WTC11 (cell line): ENCODE measurements at regions not wholly inside any gene's neighbourhood (a gene's known extent, or its start where the extent isn't known, plus 50 kb on each side); places are given as distances from the start of the nearest gene placed in this dataset.

Source experiments
- ATAC-seq: fragments of 200-7000 bp; cut with Tn5 transposase; 2 replicates; pipeline ENCODE4 v1.10.0; 2021; ENCODE audit warnings: mild to moderate bottlenecking, moderate library complexity
- CTCF ChIA-PET: fragments of 300-600 bp; sonication (Branson Sonifier 250); formaldehyde crosslinking; loops from one replicate; lab custom pipeline; 2021; ENCODE audit warnings: antibody characterized with exemption; lab: Charles Lee
- POLR2A ChIA-PET: fragments of 350-600 bp; sonication (Branson Sonifier 250); formaldehyde crosslinking; loops from one replicate; lab custom pipeline; 2021; ENCODE audit warnings: antibody characterized with exemption; lab: Charles Lee
- DNase-seq: peaks from one replicate; pipeline ENCODE4 v3.0.0; 2021; ENCODE audit warnings: low spot score
- H3K27ac Mint-ChIP-seq: 2 replicates; pipeline ENCODE4 v1.8.0; 2021; ENCODE audit warnings: mixed read lengths
- H3K27me3 Mint-ChIP-seq: 2 replicates; pipeline ENCODE4 v1.8.0; 2021; ENCODE audit warnings: low read depth, mild to moderate bottlenecking, moderate library complexity, mixed read lengths
- H3K36me3 Mint-ChIP-seq: 2 replicates; pipeline ENCODE4 v1.8.0; 2021; ENCODE audit warnings: mixed read lengths
- H3K4me1 Mint-ChIP-seq: 2 replicates; pipeline ENCODE4 v1.8.0; 2022; ENCODE audit warnings: mixed read lengths
- H3K4me3 Mint-ChIP-seq: 2 replicates; pipeline ENCODE4 v1.8.0; 2021; ENCODE audit warnings: mild to moderate bottlenecking, moderate library complexity, mixed read lengths
- H3K9me3 Mint-ChIP-seq: 2 replicates; pipeline ENCODE4 v1.8.0; 2021; ENCODE audit warnings: mixed read lengths
- E2F5 ChIP-seq: sonication (generic); formaldehyde crosslinking; IDR thresholded peaks from 2 replicates; pipeline ENCODE4 v1.8.1; 2022; ENCODE audit warnings: mild to moderate bottlenecking, moderate library complexity, missing genetic modification reagents
- ERG ChIP-seq: fragments of 250-450 bp; sonication (Bioruptor Pico); IDR thresholded peaks from 2 replicates; pipeline ENCODE4 v1.8.0; 2021; ENCODE audit warnings: mild to moderate bottlenecking
- FOXJ3 ChIP-seq: sonication (generic); formaldehyde crosslinking; IDR thresholded peaks from 2 replicates; pipeline ENCODE4 v1.9.0; 2021; ENCODE audit warnings: missing genetic modification reagents, mild to moderate bottlenecking, borderline replicate concordance
- FOXP1 ChIP-seq: sonication (generic); formaldehyde crosslinking; IDR thresholded peaks from 2 replicates; pipeline ENCODE4 v1.8.0; 2022; ENCODE audit warnings: missing genetic modification reagents, mild to moderate bottlenecking, moderate library complexity, borderline replicate concordance
- GRHL2 ChIP-seq: fragments of 250-450 bp; sonication (Bioruptor Pico); IDR thresholded peaks from 2 replicates; pipeline ENCODE4 v1.8.0; 2022; ENCODE audit warnings: mild to moderate bottlenecking, moderate library complexity; ENCODE audit not compliant: insufficient replicate concordance, severe bottlenecking
- NFYB ChIP-seq: sonication (generic); formaldehyde crosslinking; conservative IDR thresholded peaks from 2 replicates; pipeline ENCODE4 v1.8.0; 2022; ENCODE audit warnings: low read depth, missing genetic modification reagents
- NR3C1 ChIP-seq: sonication (generic); formaldehyde crosslinking; conservative IDR thresholded peaks from 2 replicates; pipeline ENCODE4 v1.8.1; 2023; ENCODE audit warnings: low read depth, mild to moderate bottlenecking, missing genetic modification reagents
- PRRX2 ChIP-seq: fragments of 250-450 bp; sonication (Bioruptor Pico); IDR thresholded peaks from 2 replicates; pipeline ENCODE4 v1.8.0; 2021; ENCODE audit warnings: mild to moderate bottlenecking
- RELA ChIP-seq: sonication (generic); formaldehyde crosslinking; IDR thresholded peaks from 2 replicates; pipeline ENCODE4 v1.8.1; 2022; ENCODE audit warnings: missing genetic modification reagents, mild to moderate bottlenecking, borderline replicate concordance
- TEAD4 ChIP-seq: sonication (generic); formaldehyde crosslinking; IDR thresholded peaks from 2 replicates; pipeline ENCODE4 v1.8.0; 2022; ENCODE audit warnings: mild to moderate bottlenecking, missing genetic modification reagents
- ZBTB21 ChIP-seq: sonication (generic); formaldehyde crosslinking; IDR thresholded peaks from 2 replicates; pipeline ENCODE4 v1.8.1; 2023; ENCODE audit warnings: mild to moderate bottlenecking, missing genetic modification reagents, borderline replicate concordance
- ZNF138 ChIP-seq: sonication (generic); formaldehyde crosslinking; conservative IDR thresholded peaks from 2 replicates; pipeline ENCODE4 v1.8.1; 2022; ENCODE audit warnings: mild to moderate bottlenecking, moderate library complexity, missing genetic modification reagents
- ZNF281 ChIP-seq: sonication (generic); formaldehyde crosslinking; IDR thresholded peaks from 2 replicates; pipeline ENCODE4 v1.8.0; 2023; ENCODE audit warnings: mild to moderate bottlenecking, missing genetic modification reagents
- ZNF396 ChIP-seq: fragments of 250-450 bp; sonication (Bioruptor Pico); IDR thresholded peaks from 2 replicates; pipeline ENCODE4 v1.8.0; 2021; ENCODE audit warnings: mild to moderate bottlenecking, moderate library complexity, borderline replicate concordance
- ZNF671 ChIP-seq: fragments of 250-450 bp; sonication (Bioruptor Pico); IDR thresholded peaks from 2 replicates; pipeline ENCODE4 v1.8.0; 2021; ENCODE audit warnings: mild to moderate bottlenecking
- TF ChIP-seq, protein P1 (sequence below): sonication (generic); formaldehyde crosslinking; IDR thresholded peaks from 2 replicates; pipeline ENCODE4 v1.8.0; 2023; ENCODE audit warnings: missing genetic modification reagents
- TF ChIP-seq, protein P2 (sequence below): sonication (generic); formaldehyde crosslinking; IDR thresholded peaks from 2 replicates; pipeline ENCODE4 v1.8.1; 2023; ENCODE audit warnings: mild to moderate bottlenecking, missing genetic modification reagents
- TF ChIP-seq, protein P3 (sequence below): sonication (generic); formaldehyde crosslinking; IDR thresholded peaks from 2 replicates; pipeline ENCODE4 v1.8.0; 2022; ENCODE audit warnings: mild to moderate bottlenecking, missing genetic modification reagents
- TF ChIP-seq, protein P4 (sequence below): fragments of 250-450 bp; sonication (Bioruptor Pico); conservative IDR thresholded peaks from 2 replicates; pipeline ENCODE4 v1.9.0; 2021; ENCODE audit warnings: mild to moderate bottlenecking
- TF ChIP-seq, protein P5 (sequence below): sonication (generic); formaldehyde crosslinking; IDR thresholded peaks from 2 replicates; pipeline ENCODE4 v1.8.1; 2022; ENCODE audit warnings: low read depth, mild to moderate bottlenecking, moderate library complexity, missing genetic modification reagents, borderline replicate concordance
- TF ChIP-seq, protein P6 (sequence below): fragments of 250-450 bp; sonication (Bioruptor Pico); IDR thresholded peaks from 2 replicates; pipeline ENCODE4 v2.1.2; 2022; ENCODE audit warnings: mild to moderate bottlenecking, moderate library complexity
- TF ChIP-seq, protein P7 (sequence below): fragments of 250-450 bp; sonication (Bioruptor Pico); IDR thresholded peaks from 2 replicates; pipeline ENCODE4 v1.9.0; 2021; ENCODE audit warnings: mild to moderate bottlenecking

DNA sequence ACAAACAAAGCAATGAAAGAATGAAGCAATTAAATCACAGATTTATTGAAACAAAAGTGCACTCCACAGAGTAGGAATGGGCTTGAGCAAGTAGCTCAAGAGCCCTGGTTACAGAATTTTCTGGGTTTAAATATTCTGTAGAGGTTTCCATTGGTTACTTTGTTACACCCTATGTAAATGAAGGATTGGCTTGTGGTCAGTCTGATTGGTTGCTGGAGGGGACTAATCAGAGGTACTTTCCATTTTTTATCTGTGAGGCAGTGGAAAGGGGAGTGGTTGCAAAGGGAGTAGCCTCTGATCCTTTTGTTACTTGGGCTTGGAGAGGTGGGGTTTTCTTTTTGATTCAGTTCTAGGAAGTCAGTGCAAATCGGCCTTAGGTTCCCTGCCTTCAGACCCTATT is 253.3 kb downstream of the ARL6IP6 start:
- peaks cover 4% of the 10 kb centered on the region for H3K27me3 Mint-ChIP-seq
- peaks cover 46% of the 10 kb centered on the region for H3K36me3 Mint-ChIP-seq
- no peak for ATAC-seq
- POLR2A ChIA-PET, result no interaction called here
- CTCF ChIA-PET, result no interaction called here
- H3K4me3 Mint-ChIP-seq, result no peak overlapping the region
- no peak for DNase-seq
- peaks cover 65% of the 10 kb centered on the region for H3K9me3 Mint-ChIP-seq
- no peaks in the 10 kb centered on the region for H3K4me1 Mint-ChIP-seq
- TF ChIP-seq ZNF671 (CRISPR knock-in tag) (no peak), NFYB (CRISPR knock-in tag) (no peak), TEAD4 (CRISPR knock-in tag) (no peak), NR3C1 (CRISPR knock-in tag) (no peak), ZNF138 (CRISPR knock-in tag) (no peak)
- TF ChIP-seq, protein P1, sequence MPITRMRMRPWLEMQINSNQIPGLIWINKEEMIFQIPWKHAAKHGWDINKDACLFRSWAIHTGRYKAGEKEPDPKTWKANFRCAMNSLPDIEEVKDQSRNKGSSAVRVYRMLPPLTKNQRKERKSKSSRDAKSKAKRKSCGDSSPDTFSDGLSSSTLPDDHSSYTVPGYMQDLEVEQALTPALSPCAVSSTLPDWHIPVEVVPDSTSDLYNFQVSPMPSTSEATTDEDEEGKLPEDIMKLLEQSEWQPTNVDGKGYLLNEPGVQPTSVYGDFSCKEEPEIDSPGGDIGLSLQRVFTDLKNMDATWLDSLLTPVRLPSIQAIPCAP (CRISPR knock-in tag), result no peak
- no peak overlapping the region for H3K27ac Mint-ChIP-seq

DNA sequence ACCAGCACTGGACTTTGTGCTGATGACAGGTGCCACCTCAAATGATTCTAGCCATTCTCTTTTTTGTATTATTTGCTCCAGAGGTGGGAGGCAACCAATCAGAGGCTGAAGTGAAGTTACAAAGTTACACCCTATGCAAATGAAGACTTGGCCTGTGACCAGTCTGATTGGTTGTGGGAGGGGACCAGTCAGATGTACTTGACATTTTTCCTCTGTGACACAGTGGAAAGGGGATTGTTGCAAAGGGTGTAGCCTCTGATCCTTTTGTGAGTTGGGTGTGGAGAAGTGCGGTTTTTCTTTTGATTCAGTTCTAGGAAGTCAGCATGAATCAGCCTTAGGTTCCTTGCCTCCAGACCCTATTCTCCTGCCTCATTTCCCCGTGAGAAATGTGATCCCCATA is 244.0 kb downstream of the ARL6IP6 start:
- Mint-ChIP-seq H3K36me3 (peaks cover under 1% of the 10 kb centered on the region; the same call in 1 of the 2 replicates), H3K4me1 (no peaks in the 10 kb centered on the region), H3K4me3 (no peak overlapping the region), H3K9me3 (peaks cover 11% of the 10 kb centered on the region), H3K27ac (no peak overlapping the region), H3K27me3 (no peaks in the 10 kb centered on the region)
- DNase-seq (no peak), ATAC-seq (no peak)
- CTCF ChIA-PET, result no interaction called here
- POLR2A ChIA-PET, result no interaction called here
- TF ChIP-seq, protein P2, sequence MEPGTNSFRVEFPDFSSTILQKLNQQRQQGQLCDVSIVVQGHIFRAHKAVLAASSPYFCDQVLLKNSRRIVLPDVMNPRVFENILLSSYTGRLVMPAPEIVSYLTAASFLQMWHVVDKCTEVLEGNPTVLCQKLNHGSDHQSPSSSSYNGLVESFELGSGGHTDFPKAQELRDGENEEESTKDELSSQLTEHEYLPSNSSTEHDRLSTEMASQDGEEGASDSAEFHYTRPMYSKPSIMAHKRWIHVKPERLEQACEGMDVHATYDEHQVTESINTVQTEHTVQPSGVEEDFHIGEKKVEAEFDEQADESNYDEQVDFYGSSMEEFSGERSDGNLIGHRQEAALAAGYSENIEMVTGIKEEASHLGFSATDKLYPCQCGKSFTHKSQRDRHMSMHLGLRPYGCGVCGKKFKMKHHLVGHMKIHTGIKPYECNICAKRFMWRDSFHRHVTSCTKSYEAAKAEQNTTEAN (CRISPR knock-in tag), result no peak
- TF ChIP-seq GRHL2 (CRISPR knock-in tag) (no peak), ZNF396 (CRISPR knock-in tag) (no peak), ZBTB21 (CRISPR knock-in tag) (no peak), FOXJ3 (CRISPR knock-in tag) (no peak), ERG (CRISPR knock-in tag) (no peak), PRRX2 (CRISPR knock-in tag) (no peak), ZNF281 (CRISPR knock-in tag) (no peak), FOXP1 (CRISPR knock-in tag) (no peak), RELA (CRISPR knock-in tag) (no peak), E2F5 (CRISPR knock-in tag) (no peak)
- TF ChIP-seq, protein P3, sequence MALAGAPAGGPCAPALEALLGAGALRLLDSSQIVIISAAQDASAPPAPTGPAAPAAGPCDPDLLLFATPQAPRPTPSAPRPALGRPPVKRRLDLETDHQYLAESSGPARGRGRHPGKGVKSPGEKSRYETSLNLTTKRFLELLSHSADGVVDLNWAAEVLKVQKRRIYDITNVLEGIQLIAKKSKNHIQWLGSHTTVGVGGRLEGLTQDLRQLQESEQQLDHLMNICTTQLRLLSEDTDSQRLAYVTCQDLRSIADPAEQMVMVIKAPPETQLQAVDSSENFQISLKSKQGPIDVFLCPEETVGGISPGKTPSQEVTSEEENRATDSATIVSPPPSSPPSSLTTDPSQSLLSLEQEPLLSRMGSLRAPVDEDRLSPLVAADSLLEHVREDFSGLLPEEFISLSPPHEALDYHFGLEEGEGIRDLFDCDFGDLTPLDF (CRISPR knock-in tag), result no peak
- TF ChIP-seq, protein P4, sequence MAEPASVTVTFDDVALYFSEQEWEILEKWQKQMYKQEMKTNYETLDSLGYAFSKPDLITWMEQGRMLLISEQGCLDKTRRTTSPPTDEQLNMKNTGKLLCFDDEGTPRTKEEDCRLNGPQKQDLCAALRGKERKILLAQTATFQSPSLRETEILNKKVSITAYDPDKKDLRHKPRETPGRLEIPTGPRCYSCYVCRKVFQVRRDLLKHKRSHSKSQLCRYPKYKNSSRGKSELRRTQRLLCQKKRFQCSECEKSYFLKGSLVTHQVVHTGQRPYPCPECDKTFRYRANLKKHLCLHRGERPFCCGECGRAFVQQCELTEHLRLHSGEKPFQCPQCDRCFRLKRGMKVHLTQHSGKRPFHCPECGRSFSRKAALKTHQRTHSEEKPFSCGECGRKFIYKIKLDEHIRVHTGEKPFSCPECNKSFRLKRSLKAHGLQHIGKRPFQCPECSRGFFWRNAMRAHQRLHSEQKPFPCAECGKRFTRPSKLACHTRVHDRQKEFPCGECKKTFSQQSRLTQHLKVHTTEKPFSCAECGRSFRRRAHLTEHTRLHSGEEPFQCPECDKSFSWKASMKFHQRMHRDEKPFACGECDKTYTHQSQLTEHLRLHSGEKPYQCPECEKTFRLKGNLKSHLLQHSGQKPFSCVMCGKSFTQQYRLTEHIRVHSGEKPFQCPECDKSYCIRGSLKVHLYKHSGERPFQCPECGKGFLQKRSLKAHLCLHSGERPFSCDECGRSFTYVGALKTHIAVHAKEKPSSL (CRISPR knock-in tag), result no peak
- TF ChIP-seq, protein P5, sequence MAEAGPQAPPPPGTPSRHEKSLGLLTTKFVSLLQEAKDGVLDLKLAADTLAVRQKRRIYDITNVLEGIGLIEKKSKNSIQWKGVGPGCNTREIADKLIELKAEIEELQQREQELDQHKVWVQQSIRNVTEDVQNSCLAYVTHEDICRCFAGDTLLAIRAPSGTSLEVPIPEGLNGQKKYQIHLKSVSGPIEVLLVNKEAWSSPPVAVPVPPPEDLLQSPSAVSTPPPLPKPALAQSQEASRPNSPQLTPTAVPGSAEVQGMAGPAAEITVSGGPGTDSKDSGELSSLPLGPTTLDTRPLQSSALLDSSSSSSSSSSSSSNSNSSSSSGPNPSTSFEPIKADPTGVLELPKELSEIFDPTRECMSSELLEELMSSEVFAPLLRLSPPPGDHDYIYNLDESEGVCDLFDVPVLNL, result no peak
- TF ChIP-seq, protein P6, sequence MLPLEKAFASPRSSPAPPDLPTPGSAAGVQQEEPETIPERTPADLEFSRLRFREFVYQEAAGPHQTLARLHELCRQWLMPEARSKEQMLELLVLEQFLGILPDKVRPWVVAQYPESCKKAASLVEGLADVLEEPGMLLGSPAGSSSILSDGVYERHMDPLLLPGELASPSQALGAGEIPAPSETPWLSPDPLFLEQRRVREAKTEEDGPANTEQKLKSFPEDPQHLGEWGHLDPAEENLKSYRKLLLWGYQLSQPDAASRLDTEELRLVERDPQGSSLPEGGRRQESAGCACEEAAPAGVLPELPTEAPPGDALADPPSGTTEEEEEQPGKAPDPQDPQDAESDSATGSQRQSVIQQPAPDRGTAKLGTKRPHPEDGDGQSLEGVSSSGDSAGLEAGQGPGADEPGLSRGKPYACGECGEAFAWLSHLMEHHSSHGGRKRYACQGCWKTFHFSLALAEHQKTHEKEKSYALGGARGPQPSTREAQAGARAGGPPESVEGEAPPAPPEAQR (CRISPR knock-in tag), result no peak
- TF ChIP-seq, protein P7, sequence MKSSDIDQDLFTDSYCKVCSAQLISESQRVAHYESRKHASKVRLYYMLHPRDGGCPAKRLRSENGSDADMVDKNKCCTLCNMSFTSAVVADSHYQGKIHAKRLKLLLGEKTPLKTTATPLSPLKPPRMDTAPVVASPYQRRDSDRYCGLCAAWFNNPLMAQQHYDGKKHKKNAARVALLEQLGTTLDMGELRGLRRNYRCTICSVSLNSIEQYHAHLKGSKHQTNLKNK (CRISPR knock-in tag), result no peak
